ENCODE measurements at regions not wholly inside any gene's neighbourhood (a gene's known extent, or its start where the extent isn't known, plus 50 kb on each side); places are given as distances from the start of the nearest gene placed in this dataset.

GRCh38 chr1:82724246-82724645, 923.5 kb downstream of the ADGRL2 start:
- no peaks in the 10 kb centered on the region for H3K9me3 ChIP-seq
- no peak overlapping the region for H3K27ac ChIP-seq
- intact Hi-C loops (cut with DNase I; ENCODE audit: low total_unique reads) (no loop called here), in situ Hi-C loops (cut with MboI; ENCODE audit: low sequenced_read_pairs in 4 of 4) (no loop called here)
- ATAC-seq (no peak), DNase-seq (no peak)
- H3K4me1 ChIP-seq, result no peaks in the 10 kb centered on the region
- TF ChIP-seq POLR2A (IDR thresholded peaks at IDR 0.05) (no peak), CTCF (IDR thresholded peaks at IDR 0.05 in 4 of 5, conservative IDR thresholded peaks at IDR 0.05 in 1 of 5) (no peak)
- no peaks in the 10 kb centered on the region for H3K27me3 ChIP-seq
- no peaks in the 10 kb centered on the region for H3K36me3 ChIP-seq
- H3K4me3 ChIP-seq, result no peak overlapping the region

GRCh38 chr1:82722608-82723007, 921.9 kb downstream of the ADGRL2 start:
- Histone ChIP-seq H3K9me3 (no peaks in the 10 kb centered on the region), H3K36me3 (no peaks in the 10 kb centered on the region), H3K4me1 (no peaks in the 10 kb centered on the region), H3K27me3 (no peaks in the 10 kb centered on the region), H3K27ac (no peak overlapping the region), H3K4me3 (no peak overlapping the region)
- in situ Hi-C loops (cut with MboI; ENCODE audit: low sequenced_read_pairs in 4 of 4) (no loop called here), intact Hi-C loops (cut with DNase I; ENCODE audit: low total_unique reads) (no loop called here)
- DNase-seq, result no peak
- ATAC-seq, result no peak
- TF ChIP-seq CTCF (IDR thresholded peaks at IDR 0.05 in 4 of 5, conservative IDR thresholded peaks at IDR 0.05 in 1 of 5) (no peak), POLR2A (IDR thresholded peaks at IDR 0.05) (no peak)

- DNase-seq (no peak), ATAC-seq (no peak)
- no peak overlapping the region for H3K4me3 ChIP-seq
- no peaks in the 10 kb centered on the region for H3K36me3 ChIP-seq
- H3K9me3 ChIP-seq, result no peaks in the 10 kb centered on the region
- in situ Hi-C loops (cut with MboI; ENCODE audit: low sequenced_read_pairs in 4 of 4), result no loop called here
- no peak overlapping the region for H3K27ac ChIP-seq
- H3K4me1 ChIP-seq, result no peaks in the 10 kb centered on the region
- intact Hi-C loops (cut with DNase I; ENCODE audit: low total_unique reads), result no loop called here
- TF ChIP-seq CTCF (IDR thresholded peaks at IDR 0.05 in 4 of 5, conservative IDR thresholded peaks at IDR 0.05 in 1 of 5) (no peak), POLR2A (IDR thresholded peaks at IDR 0.05) (no peak)
- H3K27me3 ChIP-seq, result no peaks in the 10 kb centered on the region
Measured at GRCh38 chr1:82721702-82722101, 921.0 kb downstream of the ADGRL2 start.

GRCh38 chr1:82718719-82719419, 918.1 kb downstream of the ADGRL2 start:
- ATAC-seq (no peak), DNase-seq (no peak)
- TF ChIP-seq CTCF (IDR thresholded peaks at IDR 0.05 in 4 of 5, conservative IDR thresholded peaks at IDR 0.05 in 1 of 5), result no peak
- no peak for TF ChIP-seq POLR2A (IDR thresholded peaks at IDR 0.05)
- Histone ChIP-seq H3K9me3 (no peaks in the 10 kb centered on the region), H3K4me1 (no peaks in the 10 kb centered on the region), H3K36me3 (no peaks in the 10 kb centered on the region), H3K27ac (no peak overlapping the region), H3K4me3 (no peak overlapping the region), H3K27me3 (no peaks in the 10 kb centered on the region)
- in situ Hi-C loops (cut with MboI; ENCODE audit: low sequenced_read_pairs in 4 of 4) (no loop called here), intact Hi-C loops (cut with DNase I; ENCODE audit: low total_unique reads) (no loop called here)

- H3K27me3 ChIP-seq, result no peaks in the 10 kb centered on the region
- H3K27ac ChIP-seq, result no peak overlapping the region
- in situ Hi-C loops (cut with MboI; ENCODE audit: low sequenced_read_pairs in 4 of 4) (no loop called here), intact Hi-C loops (cut with DNase I; ENCODE audit: low total_unique reads) (no loop called here)
- no peak overlapping the region for H3K4me3 ChIP-seq
- H3K36me3 ChIP-seq, result no peaks in the 10 kb centered on the region
- TF ChIP-seq CTCF (IDR thresholded peaks at IDR 0.05 in 4 of 5, conservative IDR thresholded peaks at IDR 0.05 in 1 of 5) (no peak), POLR2A (IDR thresholded peaks at IDR 0.05) (no peak)
- no peaks in the 10 kb centered on the region for H3K9me3 ChIP-seq
- no peaks in the 10 kb centered on the region for H3K4me1 ChIP-seq
- DNase-seq, result no peak
- ATAC-seq, result no peak
Measured at GRCh38 chr1:82710091-82710490, 909.4 kb downstream of the ADGRL2 start.

Data from gastrocnemius medialis (tissue), 4 donors.